ENCODE measurements at regions not wholly inside any gene's neighbourhood (a gene's known extent, or its start where the extent isn't known, plus 50 kb on each side); places are given as distances from the start of the nearest gene placed in this dataset.
"Not testable (repeated sequence)": the region's sequence is repeated elsewhere in the genome, so short reads cannot be mapped to it uniquely, and the experiment has no call there.

DNA sequence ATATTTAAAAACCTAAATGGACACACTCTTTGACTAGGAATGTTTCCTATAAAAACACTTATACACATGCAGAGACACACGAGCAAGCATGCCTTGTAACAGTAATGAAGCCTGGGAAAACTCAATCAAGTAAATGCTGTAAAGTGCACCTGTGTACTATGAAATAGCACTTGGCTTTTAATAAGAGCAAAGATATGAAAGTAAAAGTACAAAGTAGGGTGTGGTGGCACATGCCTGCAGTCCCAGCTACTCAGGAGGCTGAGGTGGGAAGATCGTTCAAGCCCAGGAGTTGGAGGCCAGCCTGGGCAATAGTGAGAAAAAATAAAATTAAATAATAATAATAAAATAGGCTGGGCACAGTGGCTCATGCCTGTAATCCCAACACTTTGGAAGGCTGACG lies 166.9 kb upstream of the GRK3 start:
- no peak for FAIRE-seq

DNA sequence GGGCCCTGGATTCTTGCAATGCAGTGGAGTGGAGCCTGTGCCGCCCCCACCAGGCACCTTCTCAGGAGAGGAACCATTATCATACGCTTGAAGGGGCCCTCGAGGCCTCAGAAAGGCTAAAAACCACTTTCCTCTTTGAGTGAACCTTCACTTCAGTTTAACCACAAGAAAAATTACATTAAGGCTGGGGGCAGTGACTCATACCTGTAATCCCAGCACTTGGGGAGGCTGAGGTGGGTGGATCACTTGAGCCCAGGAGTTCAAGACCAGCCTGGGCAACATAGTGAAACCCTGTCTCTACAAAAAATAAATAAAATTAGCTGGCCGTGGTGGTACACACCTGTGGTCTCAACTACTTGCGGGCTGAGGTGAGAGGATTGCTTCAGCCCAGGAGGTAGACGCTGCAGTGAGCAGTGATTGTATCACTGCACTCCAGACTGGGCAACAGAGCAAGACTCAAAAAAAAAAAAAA lies 165.8 kb upstream of the GRK3 start:
- not testable (repeated sequence) for FAIRE-seq

DNA sequence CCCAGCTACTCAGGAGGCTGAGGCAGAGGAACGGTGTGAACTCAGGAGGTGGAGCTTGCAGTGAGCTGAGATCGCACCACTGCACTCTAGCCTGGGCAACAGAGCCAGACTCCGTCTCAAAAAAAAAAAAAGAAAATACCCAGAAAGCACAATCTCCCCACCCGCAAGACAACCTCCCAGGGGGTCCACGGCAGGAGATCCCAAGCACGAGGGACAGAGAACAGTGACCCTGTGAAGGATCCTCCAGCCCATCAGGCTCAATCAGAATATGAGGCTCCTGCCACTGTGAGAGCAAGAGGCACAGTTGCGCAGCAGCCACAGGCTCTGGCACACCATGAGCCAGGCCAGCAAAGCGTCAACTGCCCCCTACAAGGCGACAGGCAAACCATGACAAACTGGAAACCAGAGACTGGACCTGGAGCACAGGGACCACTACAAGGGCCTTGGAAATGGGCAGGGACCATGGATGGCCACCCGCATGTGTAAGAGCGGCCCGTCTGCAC lies 164.8 kb upstream of the GRK3 start:
- FAIRE-seq = no peak

DNA sequence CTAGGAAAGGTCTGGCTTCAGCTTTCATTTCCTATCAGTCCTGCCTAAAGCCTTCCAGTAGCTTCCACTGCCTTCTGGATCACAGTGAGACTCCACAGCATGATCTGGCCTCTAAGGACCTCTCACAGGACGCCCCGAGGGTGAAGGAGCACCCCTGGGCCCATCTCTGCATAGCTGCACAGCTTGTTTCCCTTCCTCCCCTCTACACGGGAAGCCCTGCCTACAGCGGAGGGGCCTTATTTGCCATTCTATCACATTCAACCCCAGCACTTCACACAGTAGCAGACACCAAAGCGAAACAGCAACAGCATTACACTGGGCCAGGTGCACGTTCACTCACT lies 162.3 kb upstream of the GRK3 start:
- FAIRE-seq = no peak

DNA sequence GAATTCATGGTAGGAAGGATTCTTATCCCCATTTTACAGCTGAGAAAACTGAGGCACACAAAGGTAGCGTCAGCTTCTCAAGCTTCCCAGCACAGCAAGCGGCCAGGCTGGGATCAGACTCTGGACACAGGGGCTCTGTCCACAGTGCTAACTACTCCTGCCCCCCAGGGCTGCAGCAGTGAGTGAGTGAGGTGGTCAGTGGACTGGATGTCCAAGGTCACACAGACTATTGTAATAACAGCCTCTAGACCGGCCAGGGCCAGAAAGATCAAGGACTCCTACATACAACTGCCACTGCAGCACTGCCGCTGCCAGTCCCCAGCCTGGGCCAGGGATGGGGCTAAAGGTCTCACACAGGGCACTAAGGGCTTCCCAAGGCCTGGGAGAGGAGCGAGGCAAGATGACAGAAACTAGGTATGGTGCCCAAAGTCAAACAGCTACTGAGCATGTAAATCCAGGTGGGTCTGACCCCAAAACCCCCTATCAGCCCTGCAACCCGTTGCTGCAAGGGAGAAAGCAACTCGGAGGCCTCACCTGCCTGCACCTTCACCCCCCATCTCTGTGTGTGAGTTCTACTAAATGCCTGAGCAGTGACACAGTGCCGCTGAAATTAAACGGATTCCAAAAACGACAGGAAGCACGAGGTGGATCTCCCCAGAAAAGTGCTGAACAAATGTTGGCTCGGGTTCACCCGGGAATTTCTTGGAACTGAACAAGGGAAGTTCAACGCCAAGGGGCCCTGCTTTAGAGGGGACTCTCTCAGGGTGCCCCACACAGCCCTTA lies 161.8 kb upstream of the GRK3 start:
- FAIRE-seq = no peak

DNA sequence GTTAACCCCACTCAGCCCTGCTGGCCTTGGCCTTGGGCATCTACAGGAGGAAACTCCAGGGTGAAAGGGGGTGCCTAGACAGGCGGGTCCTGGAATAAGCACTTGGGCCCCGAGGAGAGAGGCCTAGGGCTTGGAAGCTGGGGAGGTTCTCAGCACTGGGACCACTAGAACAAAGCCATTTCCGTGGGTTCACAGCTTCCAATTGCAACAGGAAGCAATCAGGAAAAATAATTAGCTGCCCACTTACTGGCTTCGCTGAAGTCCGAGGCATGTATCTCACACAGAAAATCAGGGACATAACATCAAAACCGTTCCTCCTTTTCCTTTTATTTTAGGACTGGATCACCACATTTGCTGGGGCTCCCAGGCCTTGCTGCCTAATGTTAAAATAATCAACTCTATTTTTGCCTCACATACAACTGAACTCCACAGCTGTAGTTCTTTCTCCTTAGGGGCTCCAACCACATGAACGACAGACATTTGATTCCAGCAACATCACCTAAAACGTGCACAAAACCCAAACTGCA lies 161.1 kb upstream of the GRK3 start:
- FAIRE-seq = no peak

DNA sequence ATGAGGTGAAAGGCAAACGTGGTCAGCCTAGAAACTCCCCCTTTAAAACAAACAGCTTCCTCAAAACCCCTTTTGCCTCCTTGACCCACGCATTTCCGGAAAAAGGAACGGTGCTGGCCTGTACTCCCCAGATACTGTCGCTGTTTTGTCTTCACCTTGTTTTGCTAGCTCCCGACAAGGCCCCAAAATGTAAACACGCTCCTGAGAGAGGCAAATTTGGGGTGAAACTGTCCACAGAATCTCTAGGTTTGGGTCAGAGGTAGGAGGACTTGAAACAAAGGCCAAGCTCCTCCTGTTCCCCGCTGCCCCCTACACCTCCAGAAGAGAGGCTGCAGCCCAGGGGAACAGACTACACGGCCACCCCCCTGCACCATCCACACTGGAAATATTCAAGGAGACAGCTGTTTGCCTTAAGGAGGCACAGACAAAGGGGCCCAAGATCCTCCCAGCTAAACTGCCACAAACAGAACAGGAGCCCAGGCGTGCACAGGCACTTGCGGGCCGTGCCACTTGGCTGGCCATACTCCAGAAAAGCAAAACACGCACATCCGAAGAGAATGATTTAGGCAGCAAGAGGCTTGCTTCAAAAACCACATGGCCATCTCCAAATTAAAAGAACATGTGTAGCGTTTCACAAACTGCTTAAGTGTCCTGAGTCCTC lies 160.5 kb upstream of the GRK3 start:
- FAIRE-seq = no peak

DNA sequence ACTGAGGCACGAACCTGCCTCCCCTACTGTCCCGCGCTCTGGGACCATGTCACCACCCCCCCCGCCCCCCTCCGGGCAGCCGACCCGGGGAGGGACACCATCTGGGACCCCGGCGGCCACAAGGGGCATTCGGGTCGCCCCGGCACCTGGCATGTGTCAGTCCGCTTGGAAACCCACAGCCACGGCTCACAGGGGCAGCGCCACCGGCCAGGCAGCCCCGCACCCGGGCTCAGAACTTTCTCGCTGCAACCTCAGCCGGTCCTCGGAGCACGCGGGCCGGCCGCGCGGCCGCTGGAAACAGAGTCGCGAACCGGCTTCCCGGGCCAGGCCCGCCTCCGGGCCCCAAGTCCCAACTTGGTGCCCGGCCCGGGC lies 159.9 kb upstream of the GRK3 start:
- FAIRE-seq = no peak

DNA sequence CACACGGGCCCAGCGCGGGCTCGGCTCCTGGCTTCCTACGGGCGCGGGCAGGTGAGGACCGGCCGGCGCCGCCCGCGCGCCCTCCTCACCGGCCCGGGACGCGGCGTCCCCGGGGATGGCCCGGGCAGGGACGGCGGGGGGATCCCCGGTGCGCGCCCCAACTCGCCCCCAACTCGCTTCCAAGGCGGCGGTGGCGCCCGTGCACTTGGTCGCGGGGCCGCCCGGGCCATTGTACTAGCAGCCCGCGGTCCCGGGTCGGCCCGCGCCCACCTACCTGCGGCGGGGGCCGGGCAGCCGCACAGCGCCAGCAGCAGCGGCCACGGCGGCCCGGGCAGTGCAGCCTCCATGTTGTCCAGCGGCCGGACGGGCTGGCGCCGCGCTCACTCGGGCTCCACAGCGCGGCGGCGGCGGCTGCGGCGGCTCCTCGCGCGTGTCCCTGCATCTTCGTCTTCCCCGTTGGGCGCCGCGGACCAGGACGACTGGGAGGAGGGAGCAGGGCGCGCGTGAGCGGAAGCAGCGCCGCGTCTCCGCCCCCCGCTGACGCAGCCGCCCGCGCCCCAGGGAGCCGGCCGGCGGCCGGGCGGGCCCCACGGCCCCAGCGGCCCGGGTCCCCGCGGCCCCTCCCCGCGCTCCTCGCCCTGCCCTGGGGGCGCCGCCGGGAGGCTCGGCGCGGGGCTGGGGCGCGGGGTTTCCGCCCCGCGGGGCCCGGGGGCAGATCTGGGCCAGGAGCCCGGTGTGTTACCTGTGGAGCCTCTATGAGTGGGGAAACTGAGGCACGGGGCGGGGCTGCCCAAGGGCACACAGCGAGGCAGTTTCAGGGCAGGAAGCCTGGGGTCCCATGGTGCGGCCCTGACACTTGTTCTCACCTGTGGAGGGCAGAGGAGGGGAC lies 159.3 kb upstream of the GRK3 start:
- no peak for FAIRE-seq

DNA sequence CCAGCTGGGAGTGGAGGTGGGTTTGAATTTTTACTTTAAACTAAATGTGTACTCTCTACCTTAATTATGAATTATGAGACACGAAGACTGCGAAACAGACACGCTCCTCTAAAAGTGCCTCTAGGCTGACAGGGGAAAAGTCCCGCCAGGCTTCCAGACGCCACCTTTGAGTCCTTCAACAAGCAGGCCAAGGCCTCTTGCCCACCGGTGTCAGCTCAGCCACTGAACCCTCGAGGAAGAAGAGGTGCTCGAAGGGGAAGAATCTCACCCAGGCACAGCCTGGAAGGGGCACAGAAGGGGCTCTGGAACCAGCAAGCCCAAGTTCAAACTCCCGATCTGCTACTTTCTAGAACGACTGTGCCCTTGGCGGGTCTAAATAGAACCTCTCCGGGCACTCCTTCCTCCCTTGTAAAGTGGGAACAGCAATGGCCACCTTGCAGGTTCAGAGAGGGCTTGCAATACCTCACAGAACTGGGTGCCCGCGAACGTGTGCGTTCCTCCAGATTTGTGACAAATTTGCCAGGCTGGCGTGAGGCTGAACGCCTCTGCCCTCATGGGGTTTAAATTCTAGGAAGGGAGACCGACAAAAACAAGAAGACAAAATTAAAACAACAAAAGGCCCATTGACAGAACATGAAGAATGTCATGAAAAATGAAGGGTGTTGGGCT lies 158.5 kb upstream of the GRK3 start:
- no peak for FAIRE-seq

DNA sequence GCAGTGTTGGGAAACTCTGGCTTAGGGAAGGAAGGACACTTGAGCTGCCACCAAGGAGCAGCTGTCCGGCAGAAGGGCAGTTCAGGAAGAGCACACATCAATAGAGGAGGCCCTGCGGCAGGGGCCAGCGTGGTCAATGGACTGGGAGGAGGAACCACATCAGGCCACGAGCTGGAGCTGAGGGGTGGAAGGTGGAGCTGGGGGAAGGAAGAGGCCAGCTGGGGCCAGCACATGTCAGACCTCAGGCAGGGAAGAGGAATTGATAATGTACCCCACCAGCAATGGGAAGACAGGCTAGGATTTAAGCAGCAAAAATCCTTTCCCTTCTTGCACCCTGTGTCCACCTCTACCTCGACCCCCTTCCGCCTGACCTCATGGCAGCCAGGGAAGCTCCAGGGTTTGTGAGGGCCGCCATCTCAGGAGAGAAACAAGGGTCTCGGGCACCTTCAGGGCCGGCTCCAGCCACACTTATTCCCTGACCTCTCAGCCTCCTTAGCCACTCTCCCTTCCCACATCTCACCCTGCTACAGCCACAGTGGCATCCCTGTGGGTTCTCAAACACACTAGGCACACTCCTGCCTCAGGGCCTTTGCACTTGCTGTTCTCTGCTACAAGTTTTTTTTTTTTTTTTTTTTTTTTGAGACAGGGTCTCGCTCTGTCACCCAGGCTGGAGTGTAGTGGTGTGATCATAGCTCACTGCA lies 157.8 kb upstream of the GRK3 start:
- no peak for FAIRE-seq

DNA sequence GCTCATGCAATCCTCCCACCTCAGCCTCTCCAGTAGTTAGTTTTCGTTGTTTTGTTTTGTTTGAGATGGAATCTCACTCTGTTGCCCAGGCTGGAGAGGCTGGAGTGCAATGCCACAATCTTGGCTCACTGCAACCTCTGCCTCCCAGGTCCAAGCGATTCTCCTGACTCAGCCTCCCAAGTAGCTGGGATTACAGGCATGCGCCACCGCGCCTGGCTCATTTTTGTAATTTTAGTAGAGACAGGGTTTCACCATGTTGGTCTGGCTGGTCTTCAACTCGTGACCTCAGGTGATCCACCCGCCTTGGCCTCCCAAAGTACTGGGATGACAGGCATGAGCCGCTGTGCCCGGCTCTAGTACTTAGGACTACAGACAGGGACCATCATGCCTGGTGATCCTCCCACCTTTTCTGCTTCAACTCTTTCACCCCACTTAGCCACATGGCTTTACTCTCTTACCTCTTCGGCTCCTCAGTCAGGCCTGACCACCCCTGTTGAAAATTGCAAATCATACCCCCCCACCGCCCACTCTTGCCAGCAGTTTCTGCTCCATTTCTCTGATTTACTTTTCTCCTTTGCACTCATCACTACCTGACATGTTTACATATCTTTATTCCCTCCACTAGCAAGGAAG lies 157.1 kb upstream of the GRK3 start:
- no peak for FAIRE-seq

DNA sequence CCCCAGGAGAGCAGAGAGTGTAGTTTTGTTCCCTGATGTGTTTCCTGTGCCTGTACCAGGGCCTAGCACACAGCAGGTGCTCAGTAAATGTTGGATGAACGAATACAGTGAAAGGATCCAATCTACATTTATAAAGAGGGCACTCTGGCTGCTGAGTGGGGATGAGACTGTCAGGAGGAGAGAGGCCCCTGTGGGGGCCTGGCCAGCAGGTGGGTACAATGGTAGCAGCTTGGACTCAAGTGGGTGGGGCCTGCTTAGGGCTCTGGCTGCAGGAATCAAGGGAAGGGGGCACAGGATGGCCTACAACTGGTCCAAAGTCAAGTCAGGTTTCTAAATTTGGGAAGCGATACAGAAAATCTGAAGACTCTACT lies 156.6 kb upstream of the GRK3 start:
- no peak for FAIRE-seq

DNA sequence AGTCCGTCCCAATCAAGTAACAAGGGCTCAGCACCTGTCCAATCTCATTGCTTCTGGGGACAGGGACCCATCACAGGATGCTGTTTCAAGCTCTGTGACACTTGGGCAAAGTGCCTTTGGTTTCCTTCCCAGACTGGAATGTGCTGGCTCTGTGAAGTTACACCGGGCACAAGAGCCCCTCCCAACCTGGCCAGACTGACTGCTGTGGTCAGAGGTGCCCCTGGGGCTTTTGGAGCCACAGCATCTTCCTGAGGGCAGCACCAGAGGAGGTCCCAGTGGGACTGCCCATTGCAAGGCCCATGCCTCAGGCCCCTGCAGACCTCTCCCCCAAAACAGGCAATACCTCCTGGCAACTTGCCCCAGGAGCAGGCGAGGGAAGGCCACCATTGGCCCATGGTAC lies 155.2 kb upstream of the GRK3 start:
- no peak for FAIRE-seq

DNA sequence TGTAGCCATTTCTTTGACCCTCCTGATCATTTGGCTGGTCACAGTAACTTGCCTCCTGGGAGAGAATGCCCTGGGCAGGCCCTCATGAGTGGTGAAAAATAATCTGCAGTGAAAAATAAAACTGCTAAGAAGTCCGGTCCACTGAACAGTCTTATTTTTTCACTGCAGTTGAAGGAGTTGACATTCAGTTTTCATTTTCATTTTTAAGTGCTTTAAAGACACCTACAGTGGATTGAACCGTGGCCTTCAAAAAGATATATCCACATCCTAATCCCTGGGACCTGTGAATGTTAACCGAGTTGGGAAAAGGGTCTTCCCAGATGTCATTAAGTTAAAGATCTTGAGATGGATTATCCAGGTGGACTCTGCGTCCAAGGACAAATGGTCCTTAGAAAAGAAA lies 153.6 kb upstream of the GRK3 start:
- no peak for FAIRE-seq

DNA sequence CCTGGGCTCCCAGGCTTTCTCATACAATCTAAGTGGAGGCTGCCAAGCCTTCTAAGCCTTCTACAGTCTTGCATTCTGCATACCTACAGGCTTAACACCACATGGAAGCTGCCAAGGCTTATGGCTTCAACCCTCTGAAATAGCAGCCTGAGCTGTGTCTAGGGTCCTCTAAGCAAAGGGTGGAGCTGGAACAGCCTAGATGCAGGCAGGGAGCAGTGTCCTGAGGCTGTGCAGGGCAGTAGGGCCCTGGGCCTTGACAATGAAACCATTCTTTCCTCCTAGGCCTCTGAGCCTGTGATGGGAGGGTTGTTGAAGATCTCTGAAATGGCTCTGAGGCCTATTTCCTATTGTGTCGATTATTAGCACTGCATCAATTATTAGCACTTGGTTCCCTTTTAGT lies 150.9 kb upstream of the GRK3 start:
- FAIRE-seq = no peak

DNA sequence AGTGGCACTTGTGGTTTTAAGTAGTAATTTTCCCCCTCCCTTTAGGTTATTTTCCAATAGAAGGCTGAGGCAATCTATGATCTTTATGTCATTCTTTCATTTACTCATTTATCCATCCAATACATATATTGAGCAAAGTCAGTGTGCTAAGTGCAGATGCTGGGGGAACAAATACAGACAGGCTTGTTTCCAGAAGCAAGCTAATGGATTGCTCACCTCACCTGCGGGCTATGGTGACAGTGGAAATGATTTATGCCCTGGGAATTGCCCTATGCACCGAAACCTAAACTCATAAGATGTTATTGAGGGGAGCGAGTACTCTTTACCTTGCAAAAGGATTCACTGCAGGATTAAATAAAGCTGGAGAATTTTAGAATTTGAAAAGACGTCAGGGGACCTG lies 148.7 kb upstream of the GRK3 start:
- not testable (repeated sequence) for FAIRE-seq

DNA sequence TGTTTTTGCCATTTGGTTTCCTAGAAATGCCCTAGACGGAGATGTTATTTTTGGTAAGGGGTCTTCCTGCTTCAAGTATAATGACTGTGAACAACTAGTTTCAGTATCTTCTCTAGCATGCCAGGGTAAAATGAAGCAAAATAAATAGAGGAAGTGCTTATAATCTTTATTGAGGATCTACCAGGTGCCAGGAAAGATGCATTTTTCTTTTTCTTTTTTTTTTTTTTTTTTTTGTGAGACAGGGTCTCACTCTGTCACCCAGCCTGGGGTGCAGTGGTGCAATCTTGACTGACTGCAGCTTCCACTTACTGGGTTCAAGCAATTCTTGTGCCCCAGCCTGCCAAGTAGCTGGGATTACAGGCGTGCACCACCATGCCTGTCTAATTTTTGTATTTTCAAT lies 146.6 kb upstream of the GRK3 start:
- FAIRE-seq = not testable (repeated sequence)

DNA sequence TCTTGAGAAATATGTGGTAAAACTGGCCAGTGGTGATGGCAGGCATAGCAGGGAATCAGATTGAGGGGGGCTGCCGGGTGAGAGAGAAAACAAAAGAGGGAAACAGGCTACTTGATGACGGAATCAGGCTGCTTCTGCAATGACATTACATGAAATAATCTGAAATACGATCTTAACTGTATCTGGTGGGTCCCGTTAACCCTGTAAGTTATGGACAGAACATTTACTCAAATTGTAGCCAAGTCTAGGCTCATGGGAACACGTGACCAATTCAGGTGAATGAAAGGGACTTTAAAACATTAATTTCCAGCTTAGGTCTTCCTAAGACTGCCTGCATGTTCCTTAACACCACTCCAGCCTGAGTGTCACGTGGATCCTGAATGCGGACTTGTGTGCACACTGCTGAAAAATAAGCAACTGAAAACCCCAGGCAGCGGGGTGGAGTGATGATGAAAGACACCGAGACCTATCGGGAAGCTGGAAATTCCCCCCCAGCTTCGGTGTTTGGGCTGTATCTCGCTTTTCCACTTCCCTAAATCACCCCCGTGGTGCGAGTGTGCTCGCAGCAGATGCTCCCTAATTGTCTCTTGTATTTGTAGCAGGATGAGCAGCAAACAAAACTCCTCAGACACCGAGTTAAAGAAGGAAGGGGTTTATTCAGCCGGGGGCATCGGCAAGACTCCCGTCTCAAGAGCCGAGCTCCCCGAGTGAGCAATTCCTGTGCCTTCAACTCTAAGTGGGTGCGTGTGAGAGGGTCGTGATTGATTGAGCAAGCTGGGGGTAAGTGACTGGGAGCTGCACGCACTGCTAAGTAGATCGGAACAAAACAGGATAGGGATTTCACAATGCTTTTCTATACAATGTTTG lies 145.0 kb upstream of the GRK3 start:
- FAIRE-seq = no peak

DNA sequence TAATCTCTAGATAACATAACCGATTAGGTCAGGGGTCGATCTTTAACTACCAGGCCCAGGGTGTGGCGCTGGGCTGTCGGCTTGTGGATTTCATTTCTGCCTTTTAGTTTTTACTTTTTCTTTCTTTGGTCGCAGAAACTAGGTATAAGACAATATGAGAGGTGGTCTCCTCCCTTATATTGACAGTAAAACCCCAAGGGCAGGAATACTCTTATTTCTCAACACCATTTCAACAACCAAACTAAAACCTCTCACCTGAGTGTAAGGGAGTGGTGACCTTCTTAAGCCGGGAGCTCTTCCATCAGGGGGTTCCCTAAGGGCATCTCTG lies 144.4 kb upstream of the GRK3 start:
- not testable (repeated sequence) for FAIRE-seq

DNA sequence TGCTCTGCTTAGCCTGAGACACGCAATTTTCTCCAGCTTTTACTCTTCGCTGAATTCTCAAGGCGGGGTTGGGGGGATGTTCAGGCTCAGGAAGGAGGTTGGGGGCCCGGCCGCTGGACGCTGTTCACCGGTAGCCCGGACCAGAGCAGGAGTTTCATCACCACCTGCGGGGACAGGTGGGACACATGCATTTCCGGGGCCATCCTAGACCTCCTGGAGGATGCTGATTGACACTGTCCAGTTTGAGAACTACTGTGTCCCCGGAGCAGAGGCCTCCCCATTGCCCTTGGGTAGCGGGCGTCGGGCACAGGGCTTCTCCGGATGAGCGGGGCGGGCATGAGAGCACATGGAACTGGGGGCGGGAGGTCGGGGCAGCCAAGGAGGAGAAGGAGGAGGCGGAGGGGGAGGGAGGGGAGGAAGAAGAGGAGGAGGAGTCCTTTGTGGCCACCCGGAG lies 144.0 kb upstream of the GRK3 start:
- FAIRE-seq = no peak
